Hematopoietic multipotent progenitor cell treated with erythropoietin and hydrocortisone succinate and interleukin-3 and kit ligand, for 8 days (in vitro differentiated cells): ENCODE measurements at regions not wholly inside any gene's neighbourhood (a gene's known extent, or its start where the extent isn't known, plus 50 kb on each side); places are given as distances from the start of the nearest gene placed in this dataset.
"Not testable (repeated sequence)": the region's sequence is repeated elsewhere in the genome, so short reads cannot be mapped to it uniquely, and the experiment has no call there.

Experiments used
- DNase-seq: peaks from one replicate; pipeline ENCODE4 v3.0.0-alpha.2; 2015

DNA sequence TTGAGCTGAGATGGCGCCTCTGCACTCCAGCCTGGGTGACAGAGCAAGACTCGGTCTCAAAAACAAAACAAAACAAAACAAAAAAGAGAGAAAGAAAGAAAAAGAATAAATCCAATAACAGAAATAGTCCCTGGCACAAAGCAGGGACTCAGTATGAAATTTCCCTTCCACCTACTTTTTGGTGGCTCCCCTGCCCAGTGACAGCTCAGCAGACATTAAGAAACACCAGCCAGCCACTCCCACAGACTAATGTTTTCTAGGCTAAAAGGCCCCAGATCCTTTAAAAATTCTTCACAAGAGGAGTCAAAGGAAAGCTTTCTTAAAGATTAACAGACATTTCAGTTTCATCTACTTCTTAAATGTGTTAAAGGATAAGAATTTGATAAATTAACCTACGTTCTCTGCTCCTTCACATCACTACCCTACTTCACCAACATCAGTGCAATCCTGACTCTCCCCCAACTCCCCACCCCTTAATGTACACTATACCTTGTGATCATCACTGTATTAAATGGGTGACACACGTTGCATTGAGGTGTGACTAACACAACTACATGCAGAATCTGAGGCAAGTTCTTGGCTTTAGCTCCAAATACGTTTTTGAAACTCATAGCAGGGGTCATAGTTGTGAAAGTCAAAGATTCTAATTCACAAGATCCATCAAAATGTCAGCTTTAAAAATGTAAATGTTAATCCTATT lies 114.5 kb upstream of the CAV2 start:
- DNase-seq, result no peak

DNA sequence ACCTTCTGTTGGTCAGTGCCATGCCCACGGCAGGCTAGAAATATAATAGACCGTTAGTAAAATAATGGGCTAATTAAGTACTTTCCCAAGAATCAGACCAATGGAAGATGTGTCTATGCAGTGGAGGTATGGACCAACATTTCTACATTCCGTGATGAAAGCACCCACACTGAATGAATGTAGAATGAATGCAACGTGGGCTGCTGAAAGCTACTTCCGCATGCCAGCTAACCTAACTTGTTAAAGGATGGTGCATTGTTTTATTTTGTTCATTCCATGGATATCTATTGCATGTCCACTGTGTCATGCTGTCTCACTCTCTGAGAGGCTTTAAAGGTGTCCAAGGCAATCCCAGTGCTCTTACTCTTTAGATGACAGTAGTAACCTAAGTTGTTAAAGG lies 112.9 kb upstream of the CAV2 start:
- DNase-seq, result no peak

DNA sequence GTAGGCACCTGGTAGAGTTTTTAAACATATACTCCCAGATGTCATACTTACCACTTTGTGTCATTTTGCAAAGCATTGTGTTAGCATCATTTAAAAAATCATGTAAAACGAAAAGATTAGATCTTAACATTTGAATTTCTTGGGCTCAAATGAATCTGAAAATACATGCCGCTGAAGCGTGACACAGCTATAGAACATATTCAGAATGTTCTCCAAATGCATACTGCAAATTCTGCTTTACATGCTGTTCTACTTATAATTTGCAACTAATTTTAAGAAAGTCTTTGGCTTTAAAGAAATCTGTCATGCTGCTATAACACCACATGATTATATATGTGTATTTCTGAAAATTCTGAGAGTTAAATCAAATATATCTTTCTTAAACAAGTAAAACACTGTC lies 109.2 kb upstream of the CAV2 start:
- no peak for DNase-seq

DNA sequence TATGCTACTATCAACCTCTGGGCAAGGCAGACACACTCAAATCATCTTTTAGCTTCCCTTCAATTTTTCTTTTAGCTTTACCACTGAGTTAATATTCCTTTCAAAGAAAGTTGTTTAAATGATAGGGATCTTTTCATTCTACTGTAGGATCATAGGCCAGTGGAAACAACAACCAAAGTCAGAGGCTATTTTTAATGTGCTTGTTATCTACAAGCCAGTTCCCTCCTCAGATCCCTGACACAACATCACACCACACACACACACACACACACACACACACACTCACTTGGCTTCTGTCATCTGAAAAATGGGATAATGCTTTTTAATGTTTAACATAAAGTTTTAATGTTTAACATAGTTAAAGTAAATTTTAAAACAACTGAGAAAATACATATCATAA lies 106.7 kb upstream of the CAV2 start:
- no peak for DNase-seq

DNA sequence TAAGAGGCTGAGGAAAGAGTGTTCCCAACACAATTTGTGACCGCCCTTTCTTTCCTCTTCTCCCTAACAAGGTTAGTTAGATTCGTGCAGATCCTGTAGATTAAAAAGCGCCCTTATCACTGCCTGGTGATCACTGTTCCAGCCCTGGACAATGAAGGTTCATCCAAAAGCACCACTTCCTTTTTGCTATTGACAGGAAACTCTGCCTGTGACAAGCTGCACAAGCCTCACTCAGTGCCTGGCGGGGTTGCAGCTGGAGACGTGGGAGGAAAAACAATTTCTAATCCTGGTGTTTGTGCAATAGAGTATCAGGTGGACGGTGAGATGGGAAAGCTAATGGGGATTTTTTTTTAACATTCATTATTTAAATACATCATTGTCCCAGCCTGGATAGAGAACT lies 105.9 kb upstream of the CAV2 start:
- DNase-seq, result no peak

DNA sequence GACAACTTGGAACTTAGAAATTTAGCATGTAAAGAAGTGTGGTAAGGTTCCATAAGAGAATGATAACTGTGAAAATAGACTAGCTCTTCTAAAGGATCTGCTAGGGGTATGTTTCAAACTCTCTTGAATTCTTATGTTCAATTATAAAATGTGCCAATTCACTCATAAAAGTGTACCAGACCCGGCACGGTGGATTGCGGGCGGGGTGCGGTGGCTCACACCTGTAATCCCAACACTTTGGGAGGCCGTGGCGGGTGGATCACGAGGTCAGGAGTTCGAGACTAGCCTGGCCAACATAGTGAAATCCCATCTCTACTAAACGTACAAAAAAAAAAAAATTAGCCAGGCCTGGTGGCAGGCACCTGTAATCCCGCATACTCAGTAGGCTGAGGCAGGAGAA lies 105.4 kb upstream of the CAV2 start:
- DNase-seq, result no peak

DNA sequence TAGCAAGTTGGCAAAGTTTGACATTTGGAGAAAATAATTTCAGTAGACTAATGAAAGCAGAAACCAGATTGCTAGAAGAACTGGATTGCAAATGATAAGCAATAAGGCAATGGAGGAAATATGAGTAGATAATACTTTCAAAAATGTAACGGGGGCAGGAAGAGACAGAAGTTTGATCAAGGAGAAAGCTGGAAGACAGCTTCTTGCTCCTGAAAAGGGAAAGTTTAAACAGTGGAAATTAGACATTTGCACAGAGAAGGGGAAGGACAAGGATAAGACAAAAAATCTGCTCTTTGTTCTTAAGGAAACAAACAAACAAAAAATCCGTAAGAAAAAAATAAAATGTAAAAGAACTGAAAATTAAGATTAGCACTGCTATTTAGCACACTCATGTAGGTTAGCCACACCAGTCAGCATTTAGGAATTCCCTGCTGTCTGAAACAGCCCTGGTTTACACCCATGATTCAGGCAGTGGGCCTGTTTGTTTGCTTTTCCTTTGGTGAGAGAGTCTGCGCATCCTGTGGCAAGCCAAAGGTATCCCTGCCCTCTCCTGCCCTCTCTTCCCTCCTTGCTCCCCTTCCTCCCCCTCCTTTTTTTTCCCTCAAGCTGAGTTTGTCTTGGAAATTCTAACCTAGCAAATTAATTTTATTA lies 104.3 kb upstream of the CAV2 start:
- DNase-seq, result no peak

DNA sequence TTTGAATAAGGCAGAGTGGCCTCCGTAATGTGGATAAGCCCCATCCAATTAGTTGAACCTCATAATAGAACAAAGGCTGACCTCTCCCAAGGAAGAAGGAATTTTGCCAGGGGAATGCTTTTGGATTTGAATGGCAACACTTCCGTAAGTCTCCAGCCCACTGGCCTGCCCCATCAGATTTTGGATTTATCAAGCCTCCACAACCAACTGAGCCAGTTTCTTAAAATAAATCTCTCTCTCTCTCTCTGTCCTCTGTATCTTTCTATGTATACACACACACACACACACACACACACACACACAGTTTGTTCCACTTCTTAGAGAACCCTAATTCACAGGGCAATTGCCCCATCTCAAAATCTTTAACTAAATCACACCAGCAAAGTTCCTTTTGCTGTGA lies 100.9 kb upstream of the CAV2 start:
- DNase-seq, result no peak

DNA sequence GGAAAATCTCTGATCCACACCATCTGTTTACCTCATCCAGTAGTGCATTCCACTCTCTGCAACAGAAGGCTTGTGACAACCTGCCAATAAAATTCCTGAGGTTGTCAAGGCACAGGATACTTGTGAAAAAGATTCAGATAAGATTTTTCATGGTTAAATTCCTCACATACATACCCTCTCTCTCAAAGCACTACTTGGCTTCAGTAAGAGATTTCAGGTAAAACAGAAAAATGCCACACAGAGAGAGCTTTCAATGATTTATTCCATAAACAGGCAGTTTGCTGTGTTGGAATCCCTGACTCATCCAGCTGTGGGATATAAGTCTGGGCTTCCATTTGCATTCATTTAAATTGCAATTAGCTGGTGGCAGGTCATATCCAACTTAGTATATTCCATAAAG lies 99.7 kb upstream of the CAV2 start:
- no peak for DNase-seq

DNA sequence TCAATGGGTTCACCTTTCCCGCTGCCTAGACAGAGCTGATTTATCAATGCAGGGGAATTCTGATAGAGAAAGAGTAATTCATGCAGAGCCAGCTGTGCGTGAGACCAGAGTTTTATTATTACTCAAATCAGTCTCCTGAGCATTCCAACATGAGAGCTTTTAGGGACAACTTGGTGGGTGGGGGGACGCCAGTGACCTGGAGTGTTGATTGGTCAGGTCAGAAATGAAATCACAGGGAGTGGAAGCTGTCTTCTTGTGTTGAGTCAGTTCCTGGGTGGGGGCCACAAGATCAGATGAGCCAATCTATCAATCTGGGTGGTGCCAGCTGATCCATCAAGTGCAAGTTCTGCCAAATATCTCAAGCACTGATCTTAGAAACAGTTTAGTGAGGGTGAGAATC lies 99.0 kb upstream of the CAV2 start:
- no peak for DNase-seq

DNA sequence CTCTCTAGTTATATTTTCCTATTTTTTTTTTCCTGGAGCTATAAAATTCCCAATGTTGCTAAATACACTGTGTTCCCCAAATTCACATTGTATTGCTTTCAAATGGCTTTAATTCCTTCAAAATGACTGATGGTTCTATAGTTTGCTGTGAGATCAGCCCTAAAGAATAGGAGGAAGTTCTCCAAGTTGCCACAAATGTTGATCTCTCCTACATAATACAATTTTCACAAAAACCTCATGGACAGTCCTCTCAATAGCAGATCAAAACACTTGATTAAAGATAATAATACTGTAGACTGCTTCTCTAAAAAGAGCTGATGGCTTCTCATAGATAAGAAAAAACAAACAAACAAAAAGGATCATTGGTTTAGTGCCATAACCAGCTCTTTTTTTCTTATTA lies 97.8 kb upstream of the CAV2 start:
- no peak for DNase-seq

DNA sequence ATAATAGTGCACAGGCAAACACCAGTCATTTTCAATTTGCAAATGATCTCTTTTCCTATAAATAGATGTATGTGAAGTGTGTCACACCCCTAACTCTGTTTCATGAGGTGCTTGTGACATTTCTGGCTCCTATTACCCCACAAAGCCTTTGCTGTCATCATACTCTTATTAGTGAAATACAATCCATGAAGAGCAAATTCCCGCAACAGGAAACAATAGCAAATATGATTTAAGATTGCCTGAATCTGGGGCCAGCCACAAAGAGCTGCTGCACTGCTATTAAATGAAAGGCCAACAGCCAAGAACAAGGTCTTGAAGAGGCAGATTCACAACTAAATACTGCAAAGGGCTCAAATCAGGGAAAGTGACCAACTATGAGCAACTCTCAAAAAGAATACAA lies 96.3 kb upstream of the CAV2 start:
- no peak for DNase-seq

DNA sequence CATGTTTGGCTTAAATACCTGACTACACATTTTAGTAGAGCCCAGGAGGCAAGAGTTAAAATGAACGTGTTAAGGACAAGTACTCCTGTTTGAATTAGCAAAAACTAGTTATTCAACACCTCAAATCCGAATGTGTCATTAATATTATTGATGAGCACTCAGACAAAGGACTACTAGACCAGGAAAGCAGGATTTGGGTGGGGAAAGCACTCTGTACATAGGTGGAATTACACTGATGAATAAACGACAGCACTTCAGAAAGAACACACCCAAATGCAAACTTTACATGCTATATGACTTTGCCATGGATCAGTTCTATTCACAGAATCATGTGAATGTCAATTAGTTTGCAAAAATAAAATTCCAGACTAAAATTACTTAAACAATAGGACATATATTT lies 95.1 kb upstream of the CAV2 start:
- DNase-seq, result no peak

DNA sequence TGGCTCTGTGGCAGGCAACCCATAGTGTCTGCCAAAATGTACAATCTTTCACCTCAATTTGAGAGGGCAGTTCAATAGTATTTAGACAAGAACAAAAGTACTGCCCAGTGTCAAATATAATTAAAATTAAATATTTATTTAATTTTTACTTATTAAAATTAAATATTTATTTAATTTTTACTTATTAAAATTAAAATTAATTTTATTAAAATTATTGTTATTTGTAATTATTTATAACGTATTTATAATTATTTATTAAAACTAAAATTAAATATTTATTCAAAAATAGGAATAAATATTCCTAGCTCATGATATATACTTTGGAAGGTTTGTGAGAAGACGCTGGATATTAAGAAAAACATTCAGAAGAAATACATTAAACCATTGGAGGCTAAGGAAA lies 93.7 kb upstream of the CAV2 start:
- DNase-seq, result no peak

DNA sequence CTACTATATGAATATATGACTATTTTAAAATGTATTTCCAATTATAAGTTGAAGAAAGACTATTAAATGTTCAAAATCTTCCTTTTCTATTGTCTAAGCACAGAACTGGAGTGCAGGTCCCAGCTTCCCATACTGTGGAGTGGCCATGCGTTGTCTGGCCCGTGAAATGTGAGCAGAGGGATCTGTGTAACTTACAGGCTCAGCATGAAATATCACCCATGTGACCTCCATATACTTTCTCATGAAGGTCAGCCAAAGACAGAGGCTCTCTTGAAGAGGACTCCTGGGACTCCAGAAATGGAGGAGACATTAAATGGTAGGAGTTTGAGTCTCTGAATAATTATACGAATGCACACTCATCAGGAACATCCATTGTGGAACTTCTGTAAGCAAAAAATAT lies 92.4 kb upstream of the CAV2 start:
- DNase-seq, result no peak

DNA sequence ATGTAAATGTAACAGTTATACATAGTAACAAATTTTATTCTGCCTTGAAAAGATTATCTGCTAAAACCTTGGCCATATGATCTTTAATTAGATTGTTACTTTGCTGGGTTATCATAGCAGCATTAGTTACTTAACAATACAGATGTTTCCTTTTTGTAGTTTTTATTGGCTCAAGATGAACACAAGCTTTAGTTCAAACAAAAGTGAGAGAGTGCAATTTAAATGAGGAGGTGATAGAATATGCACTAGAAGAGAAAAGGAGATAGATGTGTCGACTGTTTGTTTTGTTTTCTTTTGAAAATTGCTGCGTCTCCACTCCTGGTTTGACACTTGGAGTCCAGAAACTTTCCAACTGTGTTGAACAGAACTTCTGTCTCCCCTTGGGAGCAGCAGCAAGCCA lies 91.4 kb upstream of the CAV2 start:
- DNase-seq, result no peak

DNA sequence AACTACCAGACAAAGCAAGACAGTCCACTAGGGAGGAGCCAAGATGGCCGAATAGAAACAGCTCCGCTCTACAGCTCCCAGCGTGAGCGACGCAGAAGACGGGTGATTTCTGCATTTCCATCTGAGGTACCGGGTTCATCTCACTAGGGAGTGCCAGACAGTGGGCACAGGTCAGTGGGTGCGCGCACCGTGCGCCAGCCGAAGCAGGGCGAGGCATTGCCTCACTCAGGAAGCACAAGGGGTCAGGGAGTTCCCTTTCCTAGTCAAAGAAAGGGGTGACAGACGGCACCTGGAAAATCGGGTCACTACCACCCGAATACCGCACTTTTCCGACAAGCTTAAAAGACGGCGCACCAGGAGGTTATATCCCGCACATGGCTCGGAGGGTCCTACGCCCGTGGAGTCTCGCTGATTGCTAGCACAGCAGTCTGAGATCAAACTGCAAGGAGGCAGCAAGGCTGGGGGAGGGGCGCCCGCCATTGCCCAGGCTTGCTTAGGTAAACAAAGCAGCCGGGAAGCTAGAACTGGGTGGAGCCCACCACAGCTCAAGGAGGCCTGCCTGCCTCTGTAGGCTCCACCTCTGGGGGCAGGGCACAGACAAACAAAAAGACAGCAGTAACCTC lies 90.6 kb upstream of the CAV2 start:
- DNase-seq, result not testable (repeated sequence)

DNA sequence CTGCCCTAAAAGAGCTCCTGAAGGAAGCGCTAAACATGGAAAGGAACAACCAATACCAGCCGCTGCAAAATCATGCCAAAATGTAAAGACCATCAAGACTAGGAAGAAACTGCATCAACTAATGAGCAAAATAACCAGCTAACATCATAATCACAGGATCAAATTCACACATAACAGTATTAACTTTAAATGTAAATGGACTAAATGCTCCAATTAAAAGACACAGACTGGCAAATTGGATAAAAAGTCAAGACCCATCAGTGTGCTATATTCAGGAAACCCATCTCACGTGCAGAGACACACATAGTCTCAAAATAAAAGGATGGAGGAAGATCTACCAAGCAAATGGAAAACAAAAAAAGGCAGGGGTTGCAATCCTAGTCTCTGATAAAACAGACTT lies 88.8 kb upstream of the CAV2 start:
- DNase-seq, result not testable (repeated sequence)

DNA sequence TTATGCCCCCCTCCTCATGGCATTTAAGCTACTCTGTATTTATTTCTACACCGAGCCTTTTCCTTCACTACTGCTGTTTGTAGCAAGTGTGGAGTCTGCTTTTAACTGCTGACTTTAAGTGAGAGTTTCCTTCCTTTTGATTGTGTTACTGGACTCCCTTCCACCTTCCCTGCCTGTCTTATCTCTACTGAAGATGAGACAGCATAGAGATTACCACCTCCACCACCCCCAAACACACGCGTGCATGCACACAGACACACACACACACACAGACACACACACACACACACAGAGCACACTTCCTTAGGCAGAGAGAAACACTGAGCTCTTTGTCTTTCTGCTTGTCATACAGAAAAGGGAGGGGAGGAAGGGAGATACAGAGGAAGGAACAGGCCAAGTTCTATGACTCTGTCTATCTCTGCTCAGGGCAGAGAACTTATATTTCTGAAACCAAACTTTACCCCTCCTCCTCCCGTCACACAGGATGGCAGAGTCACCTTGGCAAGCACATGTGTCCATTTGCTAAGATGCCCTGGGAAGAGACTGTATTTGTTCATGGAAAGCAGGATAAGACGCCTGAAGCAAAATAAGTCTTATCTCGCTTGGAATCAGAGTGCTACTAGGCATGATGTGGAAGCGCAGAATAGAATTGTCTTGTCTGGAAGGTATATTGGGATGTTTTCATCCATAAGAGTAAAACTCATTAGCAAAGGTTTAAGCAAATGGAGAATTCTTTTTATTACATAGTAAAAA lies 81.8 kb upstream of the CAV2 start:
- no peak for DNase-seq

DNA sequence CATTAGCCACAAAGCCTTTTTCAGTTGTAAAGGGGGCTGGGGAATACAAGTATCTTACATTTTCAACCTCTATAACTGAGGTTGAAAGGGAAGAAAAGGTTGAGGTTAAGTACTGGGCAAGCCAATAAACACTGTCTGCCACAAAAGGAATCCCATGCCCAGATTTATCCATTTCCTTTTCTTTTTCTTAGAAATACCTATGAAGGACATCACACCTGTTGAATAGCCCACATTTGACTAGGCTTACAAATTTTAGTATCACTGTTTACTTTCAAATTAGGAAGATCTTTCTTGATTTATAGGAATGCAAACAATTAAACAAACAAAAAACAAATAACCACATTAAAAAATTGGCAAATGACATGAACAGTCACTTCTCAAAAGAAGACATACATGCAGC lies 81.0 kb upstream of the CAV2 start:
- DNase-seq, result no peak

DNA sequence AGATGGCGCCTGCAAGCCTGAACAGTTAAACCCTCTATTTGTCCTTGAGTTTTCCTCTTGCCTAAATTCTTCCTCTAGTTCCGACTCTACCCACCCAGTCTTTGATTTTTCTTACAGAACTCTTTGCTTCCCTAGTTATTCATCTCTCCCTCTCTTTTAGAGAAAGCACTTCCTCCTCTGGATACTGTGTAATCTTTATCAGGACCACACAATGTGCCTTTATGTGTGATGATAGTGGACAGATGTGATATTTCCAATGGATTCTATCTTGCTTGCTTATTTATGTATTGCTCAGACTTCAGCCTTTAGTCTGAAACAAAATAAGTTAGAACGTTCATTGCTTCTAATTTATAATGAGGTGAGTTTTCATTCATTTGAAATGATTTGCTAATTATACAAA lies 79.5 kb upstream of the CAV2 start:
- DNase-seq, result no peak

DNA sequence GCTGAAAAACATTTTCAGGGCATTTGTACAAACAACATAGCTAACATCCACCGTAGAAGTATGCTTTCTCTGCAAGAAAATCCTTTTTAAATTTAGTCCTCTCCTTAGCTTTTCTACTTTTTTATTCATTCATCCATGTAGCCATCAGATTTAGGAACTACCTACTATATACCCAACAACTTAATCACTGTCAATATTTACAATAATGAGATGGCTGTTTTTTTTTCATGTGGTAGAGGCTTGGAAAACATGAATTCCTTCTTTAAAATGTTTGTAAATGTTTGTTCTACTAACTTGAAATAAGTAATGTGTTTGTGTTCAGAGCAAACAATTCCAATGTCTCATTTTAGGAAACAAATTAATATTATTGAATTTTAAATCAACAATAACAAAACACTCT lies 78.2 kb upstream of the CAV2 start:
- no peak for DNase-seq

DNA sequence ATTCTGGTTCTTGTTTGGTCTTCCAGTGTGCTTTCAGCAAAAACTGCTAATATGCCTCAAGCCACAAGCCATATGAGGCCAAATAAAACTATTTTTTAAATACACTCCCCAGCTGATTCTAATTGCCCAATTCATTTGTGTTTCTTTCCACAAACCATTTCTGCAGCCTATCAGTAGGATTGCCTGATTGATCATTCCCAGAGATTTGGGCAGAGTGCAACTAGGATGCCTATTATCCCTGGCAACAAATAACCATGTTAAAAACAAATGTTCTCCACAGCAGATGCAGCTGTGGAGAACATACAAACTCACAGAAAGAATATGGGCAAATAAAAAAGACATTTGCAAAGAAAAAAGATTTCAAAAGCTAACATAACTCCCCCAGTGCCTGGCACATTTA lies 76.9 kb upstream of the CAV2 start:
- DNase-seq, result no peak

DNA sequence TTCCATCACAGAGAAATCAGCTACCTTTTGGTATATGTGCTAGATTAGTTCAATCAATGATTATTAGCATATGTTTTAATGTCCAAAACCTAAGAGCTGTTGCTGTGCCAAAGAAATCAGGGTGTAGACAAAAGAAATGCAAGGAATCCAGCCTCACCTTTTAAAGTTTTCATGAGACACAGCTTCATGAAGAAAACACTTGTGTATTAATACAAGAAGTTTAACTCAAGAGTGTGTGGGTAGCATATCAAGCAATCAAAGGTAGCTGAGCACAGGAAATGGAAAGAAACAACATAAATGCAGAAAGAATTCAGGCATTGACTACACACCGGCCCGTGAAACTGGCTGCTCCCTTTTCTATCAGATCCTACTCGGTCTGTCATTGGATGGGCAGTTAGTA lies 76.0 kb upstream of the CAV2 start:
- no peak for DNase-seq
